Neural cell (in vitro differentiated cells): ENCODE measurements at regions not wholly inside any gene's neighbourhood (a gene's known extent, or its start where the extent isn't known, plus 50 kb on each side); places are given as distances from the start of the nearest gene placed in this dataset.

Experiments used
- EZH2 ChIP-seq: fragments of 200-600, 300-800 bp; shearing (Covaris generic), sonication (generic); IDR thresholded peaks from 2 replicates; pipeline ENCODE4 v1.6.1; 2014; ENCODE audit warnings: antibody characterized with exemption, low read length, borderline replicate concordance, mild to moderate bottlenecking; ENCODE audit not compliant: insufficient read depth, poor library complexity, severe bottlenecking
- SMC3 ChIP-seq: fragments of 450-650 bp; conservative IDR thresholded peaks from 2 replicates; pipeline ENCODE4 v1.6.1; 2014; ENCODE audit warnings: antibody characterized with exemption, mild to moderate bottlenecking, moderate library complexity; ENCODE audit not compliant: poor library complexity
- TF ChIP-seq, protein P1 (sequence below): fragments of 450-650 bp; IDR thresholded peaks from 2 replicates; pipeline ENCODE4 v1.5.1; 2014; ENCODE audit warnings: antibody characterized with exemption, mild to moderate bottlenecking, moderate library complexity; ENCODE audit not compliant: poor library complexity, severe bottlenecking
- TF ChIP-seq, protein P2 (sequence below): IDR thresholded peaks from 2 replicates; pipeline ENCODE4 v1.6.1; 2012; ENCODE audit warnings: borderline replicate concordance

DNA sequence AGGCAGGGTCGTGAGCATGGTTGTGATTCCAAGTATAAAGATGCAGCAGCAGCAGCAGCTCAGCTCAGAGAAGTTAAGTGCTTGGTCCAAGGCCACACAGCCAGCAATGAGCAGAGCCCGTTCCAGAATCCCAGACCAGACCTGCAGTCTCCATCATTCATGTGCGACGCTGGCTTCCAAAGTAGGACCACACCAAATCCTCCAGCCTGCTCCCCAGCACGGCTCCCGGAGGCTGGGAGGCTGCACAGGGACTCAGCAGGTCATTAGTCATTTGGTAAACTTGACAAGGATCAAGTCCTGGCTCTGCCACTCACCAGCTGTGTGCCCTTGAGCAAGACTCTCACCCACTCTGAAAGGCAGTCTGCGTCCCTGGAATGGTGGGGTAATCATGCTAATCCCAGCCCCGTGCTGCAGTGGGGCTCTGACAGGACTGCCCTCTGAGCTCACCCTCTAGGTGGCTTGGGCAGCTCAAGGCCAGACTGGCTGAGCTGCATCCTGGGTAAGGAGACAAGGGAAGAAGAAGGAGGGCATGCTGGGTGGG, 95.1 kb upstream of the TMEM132E start:
- no peak for TF ChIP-seq SMC3
- TF ChIP-seq EZH2: no peak
- TF ChIP-seq, protein P1, sequence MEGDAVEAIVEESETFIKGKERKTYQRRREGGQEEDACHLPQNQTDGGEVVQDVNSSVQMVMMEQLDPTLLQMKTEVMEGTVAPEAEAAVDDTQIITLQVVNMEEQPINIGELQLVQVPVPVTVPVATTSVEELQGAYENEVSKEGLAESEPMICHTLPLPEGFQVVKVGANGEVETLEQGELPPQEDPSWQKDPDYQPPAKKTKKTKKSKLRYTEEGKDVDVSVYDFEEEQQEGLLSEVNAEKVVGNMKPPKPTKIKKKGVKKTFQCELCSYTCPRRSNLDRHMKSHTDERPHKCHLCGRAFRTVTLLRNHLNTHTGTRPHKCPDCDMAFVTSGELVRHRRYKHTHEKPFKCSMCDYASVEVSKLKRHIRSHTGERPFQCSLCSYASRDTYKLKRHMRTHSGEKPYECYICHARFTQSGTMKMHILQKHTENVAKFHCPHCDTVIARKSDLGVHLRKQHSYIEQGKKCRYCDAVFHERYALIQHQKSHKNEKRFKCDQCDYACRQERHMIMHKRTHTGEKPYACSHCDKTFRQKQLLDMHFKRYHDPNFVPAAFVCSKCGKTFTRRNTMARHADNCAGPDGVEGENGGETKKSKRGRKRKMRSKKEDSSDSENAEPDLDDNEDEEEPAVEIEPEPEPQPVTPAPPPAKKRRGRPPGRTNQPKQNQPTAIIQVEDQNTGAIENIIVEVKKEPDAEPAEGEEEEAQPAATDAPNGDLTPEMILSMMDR: no peak
- TF ChIP-seq, protein P2, sequence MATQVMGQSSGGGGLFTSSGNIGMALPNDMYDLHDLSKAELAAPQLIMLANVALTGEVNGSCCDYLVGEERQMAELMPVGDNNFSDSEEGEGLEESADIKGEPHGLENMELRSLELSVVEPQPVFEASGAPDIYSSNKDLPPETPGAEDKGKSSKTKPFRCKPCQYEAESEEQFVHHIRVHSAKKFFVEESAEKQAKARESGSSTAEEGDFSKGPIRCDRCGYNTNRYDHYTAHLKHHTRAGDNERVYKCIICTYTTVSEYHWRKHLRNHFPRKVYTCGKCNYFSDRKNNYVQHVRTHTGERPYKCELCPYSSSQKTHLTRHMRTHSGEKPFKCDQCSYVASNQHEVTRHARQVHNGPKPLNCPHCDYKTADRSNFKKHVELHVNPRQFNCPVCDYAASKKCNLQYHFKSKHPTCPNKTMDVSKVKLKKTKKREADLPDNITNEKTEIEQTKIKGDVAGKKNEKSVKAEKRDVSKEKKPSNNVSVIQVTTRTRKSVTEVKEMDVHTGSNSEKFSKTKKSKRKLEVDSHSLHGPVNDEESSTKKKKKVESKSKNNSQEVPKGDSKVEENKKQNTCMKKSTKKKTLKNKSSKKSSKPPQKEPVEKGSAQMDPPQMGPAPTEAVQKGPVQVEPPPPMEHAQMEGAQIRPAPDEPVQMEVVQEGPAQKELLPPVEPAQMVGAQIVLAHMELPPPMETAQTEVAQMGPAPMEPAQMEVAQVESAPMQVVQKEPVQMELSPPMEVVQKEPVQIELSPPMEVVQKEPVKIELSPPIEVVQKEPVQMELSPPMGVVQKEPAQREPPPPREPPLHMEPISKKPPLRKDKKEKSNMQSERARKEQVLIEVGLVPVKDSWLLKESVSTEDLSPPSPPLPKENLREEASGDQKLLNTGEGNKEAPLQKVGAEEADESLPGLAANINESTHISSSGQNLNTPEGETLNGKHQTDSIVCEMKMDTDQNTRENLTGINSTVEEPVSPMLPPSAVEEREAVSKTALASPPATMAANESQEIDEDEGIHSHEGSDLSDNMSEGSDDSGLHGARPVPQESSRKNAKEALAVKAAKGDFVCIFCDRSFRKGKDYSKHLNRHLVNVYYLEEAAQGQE: no peak
